A673 (cell line): ENCODE measurements at regions not wholly inside any gene's neighbourhood (a gene's known extent, or its start where the extent isn't known, plus 50 kb on each side); places are given as distances from the start of the nearest gene placed in this dataset.

Source experiments
- BruUV-seq: library from RNA; stranded (reverse); fragments of 400-500 nt; replicated peaks from 2 replicates; lab custom pipeline; 2021; lab: Mats Ljungman, UMichigan
- CTCF ChIA-PET: fragments of 300-600 bp; sonication (Branson Sonifier 250); formaldehyde crosslinking; loops from one replicate; lab custom pipeline; 2022; ENCODE audit warnings: antibody characterized with exemption; lab: Charles Lee
- POLR2A ChIA-PET: fragments of 300-600 bp; sonication (Branson Sonifier 250); formaldehyde crosslinking; loops from one replicate; lab custom pipeline; 2022; ENCODE audit warnings: antibody characterized with exemption; ENCODE audit not compliant: low non-redundant PET; lab: Charles Lee
- DNase-seq: peaks from one replicate; pipeline ENCODE4 v3.0.0-alpha.2; 2015; ENCODE audit warnings: low spot score
- H3K27ac ChIP-seq: fragments of 200-600 bp; sonication (generic); 2 replicates; pipeline ENCODE4 v1.5.1; 2016; ENCODE audit warnings: mixed run types, low read depth, mild to moderate bottlenecking, mixed read lengths, antibody characterized with exemption, low read length; ENCODE audit not compliant: poor library complexity, severe bottlenecking
- H3K27me3 ChIP-seq: fragments of 200-600 bp; sonication (generic); replicated peaks from 2 replicates; pipeline ENCODE4 v1.6.1; 2017; ENCODE audit warnings: mixed run types, low read depth, mild to moderate bottlenecking, mixed read lengths, antibody characterized with exemption, low read length; ENCODE audit not compliant: insufficient read depth, poor library complexity
- H3K36me3 ChIP-seq: fragments of 200-600 bp; sonication (generic); 2 replicates; pipeline ENCODE4 v1.6.1; 2016; ENCODE audit warnings: mixed run types, mild to moderate bottlenecking, mixed read lengths, antibody characterized with exemption, low read length; ENCODE audit not compliant: insufficient read depth, poor library complexity, severe bottlenecking
- H3K4me1 ChIP-seq: fragments of 200-600 bp; sonication (generic); 2 replicates; pipeline ENCODE4 v1.6.1; 2017; ENCODE audit warnings: mixed run types, mild to moderate bottlenecking, mixed read lengths, antibody characterized with exemption, low read length; ENCODE audit not compliant: insufficient read depth, poor library complexity, severe bottlenecking
- H3K4me3 ChIP-seq: fragments of 200-600 bp; sonication (generic); 2 replicates; pipeline ENCODE4 v1.5.1; 2016; ENCODE audit warnings: low read depth, mixed run types, mild to moderate bottlenecking, mixed read lengths, low read length; ENCODE audit not compliant: poor library complexity, severe bottlenecking
- H3K9me3 ChIP-seq: fragments of 200-600 bp; sonication (generic); 2 replicates; pipeline ENCODE4 v1.6.1; 2016; ENCODE audit warnings: mixed run types, low read depth, mild to moderate bottlenecking, mixed read lengths, antibody characterized with exemption, low read length; ENCODE audit not compliant: poor library complexity, severe bottlenecking
- EZH2 ChIP-seq: fragments of 200-600 bp; sonication (generic); IDR thresholded peaks from 2 replicates; pipeline ENCODE4 v1.6.1; 2017; ENCODE audit warnings: borderline replicate concordance, low read depth, mild to moderate bottlenecking, mixed read lengths, antibody characterized with exemption, low read length; ENCODE audit not compliant: poor library complexity, severe bottlenecking
- intact Hi-C: fragments of 100-400 bp; cut with micrococcal nuclease; formaldehyde crosslinking; loops from one replicate; pipeline ENCODE4 v1.10.0; 2022; ENCODE audit not compliant: unreplicated experiment
- TF ChIP-seq, protein P1 (sequence below): fragments of 300-800, 200-600 bp; sonication (generic); conservative IDR thresholded peaks from 2 replicates; pipeline ENCODE4 v1.5.1; 2017; ENCODE audit warnings: low read depth, mild to moderate bottlenecking, antibody characterized with exemption, low read length, moderate library complexity, mixed read lengths

DNA sequence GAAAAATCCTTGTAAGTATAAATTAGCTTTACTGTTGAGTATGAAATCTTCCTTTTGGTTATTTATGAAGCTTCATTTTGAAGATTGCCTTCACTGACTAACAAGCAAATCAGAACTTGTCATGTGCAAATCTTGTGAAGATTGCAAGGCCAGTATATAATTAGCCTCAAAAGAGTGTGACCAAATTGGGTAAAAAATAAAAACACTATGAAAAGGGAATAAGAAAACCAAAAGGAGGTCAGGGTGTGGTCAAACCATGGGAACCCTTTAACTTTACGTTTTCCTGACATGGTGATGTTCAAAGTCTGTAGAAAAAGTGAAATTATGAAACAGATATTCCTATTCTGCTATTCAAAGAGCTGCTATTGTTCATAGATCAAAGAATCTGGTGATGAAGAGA, 230.3 kb downstream of the BCAT1 start:
- ChIA-PET CTCF (no interaction called here), POLR2A (no interaction called here)
- H3K27ac ChIP-seq: no peak overlapping the region
- TF ChIP-seq, protein P1, sequence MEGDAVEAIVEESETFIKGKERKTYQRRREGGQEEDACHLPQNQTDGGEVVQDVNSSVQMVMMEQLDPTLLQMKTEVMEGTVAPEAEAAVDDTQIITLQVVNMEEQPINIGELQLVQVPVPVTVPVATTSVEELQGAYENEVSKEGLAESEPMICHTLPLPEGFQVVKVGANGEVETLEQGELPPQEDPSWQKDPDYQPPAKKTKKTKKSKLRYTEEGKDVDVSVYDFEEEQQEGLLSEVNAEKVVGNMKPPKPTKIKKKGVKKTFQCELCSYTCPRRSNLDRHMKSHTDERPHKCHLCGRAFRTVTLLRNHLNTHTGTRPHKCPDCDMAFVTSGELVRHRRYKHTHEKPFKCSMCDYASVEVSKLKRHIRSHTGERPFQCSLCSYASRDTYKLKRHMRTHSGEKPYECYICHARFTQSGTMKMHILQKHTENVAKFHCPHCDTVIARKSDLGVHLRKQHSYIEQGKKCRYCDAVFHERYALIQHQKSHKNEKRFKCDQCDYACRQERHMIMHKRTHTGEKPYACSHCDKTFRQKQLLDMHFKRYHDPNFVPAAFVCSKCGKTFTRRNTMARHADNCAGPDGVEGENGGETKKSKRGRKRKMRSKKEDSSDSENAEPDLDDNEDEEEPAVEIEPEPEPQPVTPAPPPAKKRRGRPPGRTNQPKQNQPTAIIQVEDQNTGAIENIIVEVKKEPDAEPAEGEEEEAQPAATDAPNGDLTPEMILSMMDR: no peak
- no peak for TF ChIP-seq EZH2
- H3K9me3 ChIP-seq: peaks cover 4% of the 10 kb centered on the region
- intact Hi-C loops: no loop called here
- no peaks in the 10 kb centered on the region for H3K27me3 ChIP-seq
- no peaks in the 10 kb centered on the region for H3K36me3 ChIP-seq
- H3K4me3 ChIP-seq: no peak overlapping the region
- no TSS peak for BruUV-seq
- no peaks in the 10 kb centered on the region for H3K4me1 ChIP-seq
- DNase-seq: no peak

- Histone ChIP-seq H3K4me3 (no peak overlapping the region), H3K36me3 (no peaks in the 10 kb centered on the region), H3K4me1 (peaks cover 5% of the 10 kb centered on the region), H3K27ac (no peak overlapping the region), H3K9me3 (no peaks in the 10 kb centered on the region), H3K27me3 (no peaks in the 10 kb centered on the region)
- intact Hi-C loops: no loop called here
- DNase-seq: no peak
- ChIA-PET POLR2A (no interaction called here), CTCF (no interaction called here)
- TF ChIP-seq, protein P1: no peak
- no peak for TF ChIP-seq EZH2
- BruUV-seq: no TSS peak
These were observed 234.7 kb downstream of the BCAT1 start for GRCh38 chr12:24714237-24714636.

GRCh38 chr12:24711056-24712008, 237.6 kb downstream of the BCAT1 start:
- POLR2A ChIA-PET: no interaction called here
- CTCF ChIA-PET: no interaction called here
- no TSS peak for BruUV-seq
- no peaks in the 10 kb centered on the region for H3K36me3 ChIP-seq
- no peaks in the 10 kb centered on the region for H3K27me3 ChIP-seq
- H3K4me3 ChIP-seq: no peak overlapping the region
- intact Hi-C loops: no loop called here
- peaks cover 9% of the 10 kb centered on the region for H3K4me1 ChIP-seq
- no peak overlapping the region for H3K27ac ChIP-seq
- TF ChIP-seq, protein P1: no peak
- TF ChIP-seq EZH2: no peak
- no peaks in the 10 kb centered on the region for H3K9me3 ChIP-seq
- DNase-seq: no peak
